NK-92 (cell line): ENCODE measurements at regions not wholly inside any gene's neighbourhood (a gene's known extent, or its start where the extent isn't known, plus 50 kb on each side); places are given as distances from the start of the nearest gene placed in this dataset.

Experiments used
- DNase-seq: peaks from one replicate; lab custom pipeline; 2025; ENCODE audit not compliant: unreplicated experiment; lab: John Stamatoyannopoulos, UW

DNA sequence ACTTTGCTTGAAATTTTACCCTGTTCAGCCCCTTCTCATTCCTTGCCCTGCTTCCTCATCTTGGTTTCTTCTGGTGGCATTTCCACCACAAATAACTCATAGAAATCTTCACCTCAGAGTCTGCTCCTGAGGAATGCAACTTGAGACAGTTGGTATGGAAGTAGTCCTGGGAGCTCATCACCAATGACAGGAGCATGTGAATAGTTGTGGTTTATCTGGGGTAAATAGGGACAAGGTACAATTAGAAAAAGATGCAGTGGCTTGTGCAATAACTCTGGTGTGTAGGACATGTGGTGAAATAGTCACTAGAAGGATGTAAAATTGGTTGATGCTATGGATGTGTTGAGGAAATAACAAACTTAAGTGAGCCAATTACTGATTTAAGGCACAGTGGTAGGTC is 72.7 kb upstream of the CHRNA7 start:
- no peak for DNase-seq

DNA sequence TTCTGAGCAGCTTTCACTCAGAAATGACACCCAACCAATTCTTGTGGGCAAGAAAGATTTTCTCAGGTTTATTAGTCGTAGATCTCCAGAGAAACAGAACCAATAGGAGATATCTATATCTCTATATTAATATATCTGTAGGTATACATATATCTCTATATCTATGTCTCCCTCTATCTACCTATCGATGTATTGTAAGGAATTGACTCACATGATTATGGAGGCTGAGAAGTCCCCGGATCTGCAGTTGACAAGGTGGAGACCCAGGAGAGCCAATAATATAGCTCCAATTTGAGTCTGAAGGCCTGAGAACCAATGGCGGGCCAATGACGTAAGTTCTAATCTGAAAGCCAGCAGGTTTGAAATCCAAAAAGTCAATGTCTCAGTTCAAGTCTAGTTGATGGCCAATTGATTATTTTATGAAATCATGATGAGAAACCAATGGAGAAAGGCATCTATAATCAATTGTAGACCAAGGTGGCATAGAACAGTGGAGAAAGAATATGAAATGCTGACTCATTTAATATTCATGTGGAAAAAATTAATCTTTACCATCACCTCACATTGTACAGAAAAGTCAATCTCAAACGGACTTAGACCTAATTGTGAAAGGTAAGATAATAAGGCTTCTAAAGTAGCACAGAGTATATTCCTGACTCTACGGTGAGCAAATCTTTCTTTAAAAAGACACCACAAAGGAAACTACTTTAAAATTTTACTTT is 65.6 kb upstream of the CHRNA7 start:
- no peak for DNase-seq

DNA sequence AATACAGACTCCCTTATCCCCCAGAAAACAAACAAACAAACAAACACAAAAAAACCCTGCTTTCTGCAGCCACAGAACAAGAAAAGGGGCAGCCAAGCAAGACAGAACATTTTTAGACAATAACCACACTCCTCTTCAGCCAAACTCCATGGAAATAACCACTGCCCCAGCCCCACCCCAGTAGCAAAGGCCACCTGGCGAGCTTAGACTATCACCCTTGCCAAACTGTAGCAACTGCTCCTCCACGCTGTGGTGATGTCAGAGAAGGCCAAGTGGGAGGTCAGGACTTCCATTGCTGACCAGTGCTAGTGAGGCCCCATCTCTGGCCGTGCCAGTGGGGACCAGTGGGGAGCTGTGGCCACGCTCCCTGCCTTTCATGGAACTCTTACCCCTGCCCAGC is 60.3 kb upstream of the CHRNA7 start:
- no peak for DNase-seq

GRCh38 chr15:31973197-31973596 is 57.1 kb upstream of the CHRNA7 start:
- DNase-seq, result no peak

- DNase-seq, result no peak
Measured at GRCh38 chr15:31974154-31974794, 56.0 kb upstream of the CHRNA7 start.

GRCh38 chr15:31974855-31975829 is 55.2 kb upstream of the CHRNA7 start:
- DNase-seq, result no peak

- no peak for DNase-seq
Measured at GRCh38 chr15:31975830-31976229, 54.5 kb upstream of the CHRNA7 start.

GRCh38 chr15:31977138-31977537 is 53.2 kb upstream of the CHRNA7 start:
- DNase-seq, result no peak

GRCh38 chr15:31977812-31978661 is 52.3 kb upstream of the CHRNA7 start:
- DNase-seq, result no peak
